ENCODE measurements at regions not wholly inside any gene's neighbourhood (a gene's known extent, or its start where the extent isn't known, plus 50 kb on each side); places are given as distances from the start of the nearest gene placed in this dataset.
"Not testable (repeated sequence)": the region's sequence is repeated elsewhere in the genome, so short reads cannot be mapped to it uniquely, and the experiment has no call there.

DNA sequence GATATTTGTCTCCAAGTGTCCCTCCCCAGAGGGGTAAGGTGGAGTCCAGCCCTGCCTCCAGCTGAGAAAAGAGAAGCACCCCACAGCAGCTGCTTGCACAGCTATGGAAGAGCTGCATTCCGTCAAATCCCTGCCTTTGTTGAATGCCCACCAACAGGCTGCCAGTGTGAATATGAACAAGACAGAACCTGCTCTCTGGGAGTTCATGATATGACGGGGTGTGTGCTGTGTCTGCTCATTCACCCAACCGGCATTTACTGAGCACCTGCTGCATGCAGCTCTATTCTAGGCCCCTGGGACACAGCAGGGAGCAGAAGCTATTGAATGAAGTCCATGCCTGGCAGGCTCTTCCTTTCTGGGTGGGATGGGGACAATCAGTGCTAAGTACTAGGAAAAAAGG is 238.8 kb downstream of the GADD45G start:
- DNase-seq: no peak

DNA sequence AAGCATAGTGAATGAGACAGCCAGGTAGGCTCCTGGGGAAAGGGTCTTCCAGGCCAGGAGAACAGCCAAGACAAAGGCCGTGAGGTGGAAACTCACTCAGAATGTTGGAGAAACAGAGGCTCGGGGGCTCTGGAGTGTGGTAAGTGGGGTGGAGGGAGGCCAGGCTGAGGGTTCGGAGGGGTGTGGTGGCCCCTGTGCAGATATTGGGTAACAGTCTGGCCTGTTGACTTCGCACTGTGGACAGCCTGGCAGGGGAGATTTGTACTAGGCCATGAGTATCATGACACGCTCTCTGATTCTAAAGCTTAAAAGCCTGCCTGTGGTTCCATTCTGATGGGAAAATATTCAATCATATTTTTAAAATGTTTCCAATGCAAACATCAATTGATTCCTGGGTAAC is 239.3 kb downstream of the GADD45G start:
- DNase-seq: no peak

DNA sequence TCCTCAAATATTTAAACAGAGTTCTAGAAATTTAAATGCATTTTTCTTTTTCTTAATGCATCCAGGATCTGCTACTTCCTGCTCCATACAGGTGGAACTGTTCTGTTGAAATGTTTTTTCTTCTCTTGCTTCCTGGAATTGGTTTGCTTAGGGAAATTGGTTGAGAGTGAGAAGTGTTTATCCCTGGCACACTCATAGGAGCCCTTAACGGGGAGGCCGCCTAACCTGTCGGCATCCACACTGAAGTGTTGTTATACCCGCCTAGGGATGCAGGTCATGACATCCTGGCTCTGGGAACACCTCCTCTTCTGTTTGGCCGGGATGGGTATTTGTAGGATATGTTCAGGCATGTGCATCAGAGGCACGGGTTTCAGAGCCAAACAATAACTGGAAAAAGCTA is 239.7 kb downstream of the GADD45G start:
- DNase-seq: no peak

DNA sequence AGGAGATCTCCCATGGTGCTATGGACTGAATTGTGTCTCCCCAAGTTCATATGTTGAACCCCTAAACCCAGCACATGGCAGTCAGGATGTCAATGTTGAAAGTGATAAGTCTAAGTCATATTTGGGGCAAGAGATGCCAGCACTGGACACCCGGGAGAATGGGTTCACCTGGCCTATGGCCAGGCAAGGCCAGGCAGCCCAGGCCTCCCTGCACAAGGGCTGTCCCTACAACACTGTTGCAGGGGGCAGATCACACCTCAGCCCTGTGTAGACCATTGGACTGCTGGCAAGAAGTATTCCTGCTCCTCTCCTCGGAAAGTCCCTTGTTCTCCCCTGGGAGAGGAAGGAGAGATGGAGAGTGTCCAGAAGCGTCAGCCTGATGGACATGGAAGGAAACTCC is 240.5 kb downstream of the GADD45G start:
- DNase-seq: no peak

DNA sequence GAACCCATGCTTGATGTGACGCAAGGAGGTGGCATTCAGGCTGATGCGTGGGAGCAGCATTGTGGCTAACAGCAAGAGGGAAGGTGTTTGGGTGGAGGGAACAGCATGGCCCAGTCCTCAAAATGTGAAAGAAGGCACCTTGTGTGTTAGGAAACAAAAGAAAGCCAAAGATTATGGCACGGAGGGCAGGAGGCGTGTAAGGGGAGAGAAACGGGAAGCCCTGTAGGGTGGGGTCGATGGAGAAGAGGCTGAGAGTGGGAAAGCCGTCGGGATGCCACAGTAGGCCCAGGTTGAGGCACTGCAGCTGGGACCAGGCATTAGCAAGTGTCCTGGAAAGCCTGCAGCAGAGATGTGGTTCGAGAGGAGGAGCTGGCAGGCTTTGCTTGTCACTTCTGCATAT is 241.1 kb downstream of the GADD45G start:
- no peak for DNase-seq

DNA sequence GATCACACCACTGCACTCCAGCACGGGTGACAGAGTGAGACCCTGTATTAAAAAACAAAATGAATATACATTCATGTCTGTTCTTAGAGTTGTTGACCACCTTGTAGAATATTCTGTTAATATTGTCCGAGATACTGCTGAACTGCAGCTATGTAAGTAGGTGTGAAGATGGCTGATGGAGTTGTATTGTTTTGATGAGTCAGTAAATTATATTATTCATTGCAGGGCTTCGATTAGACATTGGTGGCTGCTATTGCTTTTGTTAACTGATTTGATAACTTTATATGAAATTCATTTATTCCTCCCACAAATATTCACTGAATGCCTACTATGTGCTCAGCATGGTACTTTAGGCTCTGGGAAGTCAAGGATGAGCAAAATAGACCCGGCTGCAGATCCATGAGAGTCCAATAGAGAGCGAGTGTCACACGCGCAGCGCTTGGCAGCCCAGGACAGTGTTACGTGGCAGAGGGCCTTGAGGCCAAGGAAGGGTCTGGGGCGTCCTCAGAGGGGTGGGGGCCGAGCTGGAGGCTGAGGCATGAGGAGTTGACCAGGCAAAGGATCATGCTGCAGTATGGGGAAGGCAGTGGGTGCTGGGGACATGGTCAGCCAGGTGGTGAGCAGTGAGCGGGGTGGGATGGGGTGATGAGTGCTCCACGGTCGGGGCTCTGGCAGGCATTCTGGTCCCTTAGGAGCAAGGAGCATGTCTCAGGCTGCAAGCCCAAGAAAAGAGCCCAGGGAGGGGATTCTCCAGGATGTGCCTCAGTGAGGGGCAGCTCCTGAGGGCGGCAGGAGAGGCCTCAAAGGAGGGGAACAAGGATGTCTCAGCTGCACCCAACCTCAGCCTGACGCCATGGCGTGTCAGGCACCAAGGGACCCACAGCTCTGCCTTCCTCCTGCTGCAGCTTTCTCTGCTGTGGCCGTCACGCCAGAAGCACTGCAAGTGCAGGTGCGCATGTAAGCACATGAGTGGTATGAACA is 243.5 kb downstream of the GADD45G start:
- DNase-seq: no peak

DNA sequence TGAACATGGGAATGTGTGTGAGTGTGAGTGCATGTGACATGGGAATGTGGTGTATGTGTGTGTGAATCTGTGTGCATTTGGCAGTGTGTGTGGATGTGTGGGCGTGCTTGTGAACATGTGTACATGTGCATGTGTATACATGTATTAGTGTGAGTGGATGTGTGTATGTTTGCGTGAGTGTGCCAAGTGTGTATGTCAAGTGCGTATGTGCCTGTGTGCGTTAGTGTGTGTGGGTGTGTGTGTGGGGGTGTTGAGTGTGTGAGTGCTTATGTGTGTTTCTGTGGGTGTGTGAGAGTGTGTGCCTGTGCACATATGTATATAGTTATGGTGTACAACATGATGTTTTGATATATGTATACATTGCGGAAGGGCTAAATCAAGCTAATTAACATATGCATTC is 244.3 kb downstream of the GADD45G start:
- DNase-seq: no peak

DNA sequence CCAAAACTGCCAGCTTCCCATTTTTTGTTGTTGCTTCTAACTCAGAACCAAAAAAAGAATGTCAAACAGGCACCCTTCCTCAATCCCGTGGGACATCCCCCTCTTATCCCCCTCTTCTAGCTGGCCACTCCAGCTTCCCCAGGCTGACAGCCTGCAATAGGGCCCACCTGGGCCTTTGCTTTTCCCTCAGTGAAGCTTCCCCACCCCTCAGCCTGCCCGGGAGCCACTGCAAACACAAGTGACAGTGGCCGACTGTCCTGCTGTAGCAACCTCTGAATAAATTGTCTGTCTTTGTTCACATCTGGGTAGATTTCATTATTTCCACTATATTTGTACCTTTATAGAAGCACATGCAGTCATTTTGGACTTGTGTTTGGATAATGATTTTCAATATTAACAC is 245.3 kb downstream of the GADD45G start:
- DNase-seq: no peak

DNA sequence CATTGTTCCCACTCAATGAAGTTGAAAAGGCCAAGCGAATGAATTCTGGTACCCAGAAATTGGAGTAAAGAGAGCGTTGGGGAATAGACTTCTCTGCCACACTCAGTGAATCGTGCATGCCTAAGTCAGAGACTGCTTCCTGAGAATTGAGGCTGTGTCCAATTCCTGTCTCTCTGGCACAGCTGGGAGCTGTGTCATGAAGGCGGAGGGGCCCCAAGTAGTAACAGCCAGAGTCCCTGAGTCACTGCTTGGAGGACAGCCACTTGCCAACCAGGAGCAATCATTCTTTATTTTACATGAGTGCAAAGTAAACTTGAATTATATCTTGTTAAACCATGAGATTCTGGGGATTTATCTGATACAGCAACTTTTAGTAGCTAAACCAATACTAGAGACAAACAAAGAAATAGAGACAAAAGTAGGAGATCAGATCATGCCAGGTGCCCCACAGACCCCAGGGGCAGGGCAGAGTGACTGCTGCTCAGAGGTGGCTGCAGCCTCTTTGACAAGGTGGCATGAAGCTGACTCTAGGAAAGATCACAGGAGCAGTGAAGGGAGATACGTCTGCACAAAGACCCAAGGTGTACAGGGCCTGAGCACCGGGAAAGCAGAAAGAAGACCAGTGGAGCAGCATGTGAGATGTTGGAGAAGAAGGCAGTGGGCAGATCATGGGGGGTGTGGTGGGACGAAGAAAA is 246.0 kb downstream of the GADD45G start:
- DNase-seq: peak; percentile 83

DNA sequence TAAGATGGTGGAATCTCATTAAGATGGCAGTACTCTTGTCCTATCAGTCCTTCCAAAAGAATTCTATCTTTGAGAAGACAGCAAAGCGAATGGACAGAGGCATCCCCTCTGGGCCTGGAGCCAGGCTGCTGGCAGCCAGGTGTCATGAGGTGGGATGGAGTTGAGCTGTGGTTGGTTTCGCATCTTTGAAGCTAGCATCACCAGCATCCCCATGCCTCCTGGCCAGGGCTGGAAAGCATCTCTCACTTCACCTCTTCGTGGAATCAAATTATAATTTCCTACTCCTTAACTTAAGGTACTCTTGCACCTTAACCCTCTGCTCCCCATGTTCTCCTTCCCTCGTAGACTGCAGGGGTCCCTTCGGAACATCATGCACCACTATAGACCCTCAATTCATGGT is 248.3 kb downstream of the GADD45G start:
- no peak for DNase-seq

DNA sequence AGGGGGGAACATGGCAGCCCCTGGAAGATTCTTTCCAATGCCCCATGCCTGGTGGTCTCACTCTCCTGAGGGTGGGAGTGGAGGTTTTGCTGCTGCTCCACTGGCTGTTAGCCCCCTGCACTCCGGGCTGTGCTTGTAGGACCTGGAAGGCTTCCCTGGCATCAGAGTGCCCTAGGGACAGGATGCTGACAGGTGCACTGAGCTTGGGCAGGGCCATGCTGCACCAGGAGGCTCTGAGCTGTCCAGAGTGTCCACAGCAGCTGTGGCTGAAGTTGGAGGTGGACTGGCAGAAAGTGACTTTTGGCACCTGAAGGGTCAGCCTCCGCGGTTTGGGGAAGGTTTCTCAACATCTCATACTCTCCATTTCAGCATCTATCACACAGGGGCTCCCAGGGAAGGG is 249.1 kb downstream of the GADD45G start:
- DNase-seq: no peak

DNA sequence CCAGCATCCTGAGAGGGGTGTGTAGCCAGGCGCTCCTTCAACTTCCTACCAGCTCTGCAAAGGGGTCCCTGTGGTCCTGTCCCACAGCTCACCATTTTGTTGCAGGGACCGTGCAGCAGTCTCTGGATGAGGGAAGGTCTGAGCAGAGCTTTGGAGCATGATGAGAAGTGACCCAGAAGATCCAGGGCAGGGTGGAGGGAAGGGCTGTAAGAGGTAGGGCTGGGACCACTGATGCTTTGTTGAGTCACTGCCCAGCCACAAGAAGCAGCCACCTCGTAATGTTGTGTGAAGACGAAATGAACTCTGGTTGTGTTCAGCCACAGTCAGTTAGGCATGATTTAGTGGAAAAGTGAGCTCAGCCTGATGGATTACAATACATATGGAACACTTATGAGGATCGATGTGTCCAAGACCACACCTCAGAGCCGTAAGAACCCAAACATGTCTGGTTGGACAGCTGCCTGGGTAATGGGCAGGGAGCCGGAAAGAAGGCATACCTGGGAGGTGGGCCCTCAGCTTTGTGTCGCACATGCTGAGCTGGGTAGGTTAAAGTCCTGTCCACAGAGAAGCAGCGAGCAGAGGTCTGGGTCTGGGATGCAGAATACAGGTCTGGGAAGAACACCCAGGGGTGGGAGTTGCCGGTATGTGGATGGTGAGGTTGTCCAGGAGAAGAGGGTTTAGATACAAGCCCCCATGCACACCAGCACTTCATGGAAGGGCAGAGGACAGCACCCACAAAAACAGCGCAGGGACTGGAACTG is 250.1 kb downstream of the GADD45G start:
- DNase-seq: no peak

DNA sequence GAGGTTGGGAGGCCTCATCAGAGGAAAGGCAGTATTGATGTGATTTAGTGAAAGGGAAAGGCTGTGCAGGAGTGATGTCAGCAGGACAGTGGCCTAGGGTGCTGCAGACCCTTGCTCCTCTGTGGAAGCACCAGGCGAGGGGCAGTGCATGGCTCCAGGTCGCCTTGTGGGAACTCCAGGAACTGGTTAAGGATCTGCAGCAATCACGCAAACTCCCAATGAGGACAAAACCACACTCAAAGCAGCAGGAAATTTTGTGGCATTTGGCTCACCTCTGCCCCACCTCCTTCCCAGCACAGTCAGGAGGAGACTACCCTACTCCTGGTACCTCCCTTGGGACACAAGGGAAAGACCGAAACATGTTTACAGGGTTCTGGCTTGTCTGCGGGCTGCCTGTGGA is 251.5 kb downstream of the GADD45G start:
- DNase-seq: not testable (repeated sequence)

DNA sequence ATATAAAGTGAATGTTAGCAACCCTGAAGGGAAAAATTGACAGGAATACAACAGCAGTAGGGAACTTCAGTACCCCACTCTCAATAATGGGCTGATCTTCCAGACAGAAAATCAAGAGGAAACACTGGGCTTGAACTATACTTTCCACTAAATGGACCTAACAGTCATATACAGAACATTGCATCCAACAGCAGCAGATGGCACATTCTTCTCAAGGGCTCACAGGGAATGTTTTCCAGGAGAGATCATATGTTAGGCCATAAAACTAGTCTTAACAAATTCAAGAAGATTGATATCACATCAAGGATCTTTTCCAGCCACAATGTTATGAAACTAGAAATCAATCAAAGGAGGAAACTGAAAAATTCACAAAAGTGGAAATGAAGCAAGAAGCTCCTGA is 252.1 kb downstream of the GADD45G start:
- not testable (repeated sequence) for DNase-seq

DNA sequence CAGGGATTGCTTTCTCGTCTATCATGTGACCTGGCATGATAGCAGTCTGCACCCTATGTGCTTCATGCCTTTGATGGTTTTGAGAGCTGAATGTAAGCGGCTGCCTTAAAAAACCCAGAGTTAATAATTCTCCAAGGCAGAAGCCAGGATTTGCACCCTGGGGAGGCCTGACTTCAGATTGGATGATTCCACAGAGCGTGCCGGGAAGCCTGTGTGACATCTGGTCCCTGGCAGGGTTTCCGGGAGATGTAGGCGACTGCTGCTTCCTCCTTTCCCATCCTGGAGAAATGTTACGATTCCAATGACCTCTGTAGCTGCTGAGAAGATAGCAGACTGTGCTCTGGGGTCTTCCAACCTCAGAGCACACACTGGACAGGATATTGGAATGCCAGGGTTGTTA is 255.0 kb downstream of the GADD45G start:
- DNase-seq: not testable (repeated sequence)

DNA sequence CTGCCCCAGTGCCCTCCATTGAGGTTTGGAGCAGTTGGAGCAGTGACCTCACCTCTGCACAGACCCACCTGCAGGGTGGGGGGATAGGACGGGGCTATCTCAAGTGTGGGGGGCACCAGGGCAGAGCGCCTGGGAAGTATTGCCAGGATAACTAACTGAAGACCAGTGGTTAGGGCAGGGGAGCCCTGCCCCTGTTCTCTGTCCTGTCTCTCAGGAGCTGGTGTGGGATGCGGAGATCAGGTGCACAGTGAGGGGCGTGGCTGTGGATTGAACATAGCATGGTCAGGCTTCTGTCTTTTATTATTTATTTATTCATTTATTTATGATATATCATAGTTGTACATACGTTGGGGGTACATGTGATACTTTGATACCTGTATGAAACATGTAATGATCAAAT is 256.6 kb downstream of the GADD45G start:
- not testable (repeated sequence) for DNase-seq

DNA sequence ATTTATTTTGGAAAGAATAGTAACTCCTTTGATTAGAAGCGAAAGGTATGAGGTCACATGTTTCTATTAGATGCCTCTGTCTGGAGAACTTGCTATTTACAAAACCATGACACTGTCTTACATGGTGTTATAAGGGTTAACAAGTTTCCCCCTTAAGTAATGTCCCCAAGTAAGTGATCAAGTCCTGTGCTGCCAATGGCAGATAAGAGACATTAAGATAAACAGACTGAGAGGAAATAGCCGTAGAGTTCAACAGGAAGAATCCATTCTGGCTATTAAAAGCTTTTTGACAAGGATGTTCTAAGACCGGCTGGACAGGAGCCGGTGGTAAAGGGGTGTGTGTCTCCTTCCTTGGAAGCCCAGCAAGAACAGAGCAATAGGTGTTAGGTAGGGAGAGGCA is 257.5 kb downstream of the GADD45G start:
- DNase-seq: no peak

DNA sequence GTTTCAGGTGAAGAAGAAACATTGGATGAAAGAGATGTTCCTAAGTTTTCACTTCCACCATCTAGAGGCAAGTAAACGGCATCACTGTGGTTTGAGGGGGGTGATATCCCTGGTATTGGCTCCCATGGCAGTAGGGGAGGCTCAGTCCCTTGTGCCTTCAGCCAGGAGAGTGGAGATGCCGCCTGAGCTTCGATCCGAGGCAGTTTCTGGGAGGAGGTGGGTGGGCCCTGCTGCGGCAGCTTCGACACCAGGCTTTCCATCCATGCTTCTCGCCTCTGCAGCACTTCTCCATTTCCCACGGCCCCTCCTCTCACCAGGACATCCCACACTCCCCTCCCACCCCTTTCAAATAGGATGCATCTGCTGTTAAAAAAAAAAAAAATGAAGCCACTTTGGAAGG is 258.3 kb downstream of the GADD45G start:
- no peak for DNase-seq

DNA sequence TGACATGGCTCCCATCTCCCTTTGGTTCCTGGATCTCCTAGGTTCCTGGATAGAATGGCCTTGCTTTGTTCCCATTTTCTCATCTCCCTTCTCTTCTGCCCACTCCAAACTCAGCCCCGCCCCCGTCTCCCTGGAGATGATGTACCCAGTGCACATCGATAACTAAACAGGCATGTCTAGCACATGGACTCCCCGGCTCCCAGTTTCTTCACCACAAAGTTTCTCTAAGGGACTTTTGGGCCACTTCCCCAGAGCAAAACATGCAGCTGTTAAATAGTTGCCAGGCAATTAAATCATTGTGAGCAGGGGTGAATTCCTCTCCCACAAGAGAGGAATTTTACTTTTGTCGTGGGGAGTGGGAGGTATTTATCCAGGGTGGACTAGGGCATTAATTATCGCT is 259.0 kb downstream of the GADD45G start:
- DNase-seq: no peak

DNA sequence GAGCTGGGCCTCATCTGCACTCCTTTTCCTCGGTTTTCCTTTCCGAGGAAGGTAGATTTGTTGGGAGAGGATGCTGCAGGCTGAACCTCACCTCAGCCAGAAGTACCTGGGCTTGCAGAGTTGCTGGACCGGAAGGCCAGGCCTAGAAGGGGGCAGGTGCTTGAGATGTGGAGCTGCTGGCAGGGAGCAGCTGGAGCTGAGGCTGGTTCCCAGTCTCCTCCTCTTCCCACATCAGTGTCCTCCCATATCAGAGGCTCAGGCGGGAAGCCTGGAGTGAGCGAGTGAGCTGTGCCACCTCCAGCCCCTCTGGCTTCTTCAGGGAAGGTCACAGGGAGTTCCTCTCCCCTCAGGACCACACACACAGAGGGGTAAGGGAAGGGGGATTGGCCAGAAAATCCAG is 259.4 kb downstream of the GADD45G start:
- DNase-seq: no peak

DNA sequence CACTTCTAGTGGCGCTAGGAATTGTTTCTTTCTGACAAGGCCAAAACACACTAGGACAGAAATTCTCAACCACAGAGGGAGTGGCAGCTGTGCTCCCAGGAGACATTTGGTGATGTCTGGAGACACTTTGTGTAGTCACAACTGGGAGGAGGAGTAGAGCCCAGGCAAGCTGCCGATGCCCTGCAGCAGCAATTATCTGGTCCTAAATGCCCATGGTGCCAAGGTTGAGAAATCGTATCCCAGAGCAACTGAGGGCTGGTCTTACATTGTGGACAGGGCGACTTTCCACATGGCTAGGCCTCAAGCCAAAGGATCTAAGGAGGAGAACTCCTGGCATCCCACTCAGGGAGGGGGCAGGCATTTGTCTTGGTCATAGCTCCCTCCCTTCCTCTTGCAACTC is 259.9 kb downstream of the GADD45G start:
- no peak for DNase-seq

DNA sequence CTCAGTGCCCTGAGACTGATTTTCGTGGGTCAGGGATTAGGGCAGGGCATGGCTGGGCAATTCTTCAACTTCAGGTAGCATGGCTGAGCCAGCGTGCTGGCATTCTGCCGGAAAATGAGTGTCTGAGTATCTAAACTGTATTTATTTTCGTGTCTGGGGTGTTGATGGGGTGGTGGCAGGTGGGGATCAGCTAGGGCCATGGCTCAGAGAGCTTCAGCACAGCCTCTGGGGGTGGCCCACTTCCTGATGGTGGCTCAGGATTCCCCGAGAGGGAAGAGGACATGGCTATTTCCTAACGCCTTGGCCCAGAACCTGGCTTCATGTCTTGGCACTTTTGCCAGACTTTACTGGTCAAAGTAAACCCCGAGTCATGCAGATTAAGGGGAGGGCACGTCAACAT is 260.5 kb downstream of the GADD45G start:
- no peak for DNase-seq

DNA sequence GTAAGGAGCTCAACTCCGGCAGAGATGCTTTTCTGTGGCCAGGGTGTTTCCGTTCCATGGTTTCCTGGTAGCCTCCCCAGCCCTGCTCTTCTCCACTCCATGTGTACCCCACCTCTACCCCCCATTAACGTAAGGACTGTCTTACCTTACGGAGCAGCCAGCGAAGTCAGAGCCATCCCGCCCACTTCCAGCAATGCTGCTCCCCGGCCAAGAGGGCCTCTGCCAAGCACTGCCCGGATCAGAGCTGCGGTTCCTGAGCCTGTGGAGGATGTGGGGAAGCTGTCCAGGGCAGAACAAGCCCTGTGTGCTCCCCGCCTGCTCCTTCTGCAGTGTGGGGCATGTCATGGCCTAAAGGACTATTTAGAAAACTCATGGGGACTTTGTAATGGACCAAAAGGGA is 261.2 kb downstream of the GADD45G start:
- DNase-seq: no peak
